K562 (cell line): ENCODE measurements at regions not wholly inside any gene's neighbourhood (a gene's known extent, or its start where the extent isn't known, plus 50 kb on each side); places are given as distances from the start of the nearest gene placed in this dataset.

ENCODE experiments used
- ATF3 ChIP-seq, 2 experiments: fragments of 450-650 bp in 1 of 2; sonication (generic) in 1 of 2; formaldehyde crosslinking in 1 of 2; IDR thresholded peaks in 1 of 2; conservative IDR thresholded peaks in 1 of 2; 2 replicates each; pipeline versions ENCODE4 v1.6.1 to v1.8.1; 2016 to 2023; ENCODE audit warnings: mild to moderate bottlenecking in 2 of 2, moderate library complexity in 2 of 2, inconsistent platforms in 1 of 2, missing genetic modification reagents in 1 of 2
- CTCF ChIP-seq, 3 experiments: IDR thresholded peaks in 2 of 3; conservative IDR thresholded peaks in 1 of 3; 2 replicates each; pipeline ENCODE4 v1.5.1; 2011 to 2012; ENCODE audit warnings: low read length in 3 of 3, mild to moderate bottlenecking in 3 of 3, control low read depth in 2 of 3, improper control_type of control experiment in 1 of 3, inconsistent platforms in 1 of 3, low read depth in 1 of 3, mixed read lengths in 1 of 3, moderate library complexity in 1 of 3; ENCODE audit not compliant: insufficient read depth in 2 of 3
- FOSL1 ChIP-seq: fragments of 200-800 bp; sonication (Bioruptor generic); conservative IDR thresholded peaks from 2 replicates; pipeline ENCODE4 v1.6.1; 2016; ENCODE audit warnings: missing genetic modification characterization, missing compliant biosample characterization
- MAZ ChIP-seq, 2 experiments: fragments of 450-650 bp in 1 of 2; sonication (generic) in 1 of 2; formaldehyde crosslinking; IDR thresholded peaks in 1 of 2; conservative IDR thresholded peaks in 1 of 2; 2 replicates each; pipeline versions ENCODE4 v1.4.0 to v1.5.0; 2020; ENCODE audit warnings: mild to moderate bottlenecking in 1 of 2, missing genetic modification reagents in 1 of 2
- NFE2 ChIP-seq: IDR thresholded peaks from 2 replicates; pipeline ENCODE4 v1.6.1; 2014; ENCODE audit warnings: antibody characterized with exemption, low read depth
- NR4A1 ChIP-seq, 2 experiments: fragments of 250-450 bp in 1 of 2; fragments of 450-650 bp in 1 of 2; sonication (Bioruptor Pico) in 1 of 2; IDR thresholded peaks; 2 replicates each; pipeline versions ENCODE4 v1.4.0 to v1.6.1; 2016 to 2020; ENCODE audit warnings: mild to moderate bottlenecking in 2 of 2, missing compliant biosample characterization in 1 of 2, missing genetic modification characterization in 1 of 2, moderate library complexity in 1 of 2
- PATZ1 ChIP-seq: fragments of 250-450 bp; sonication (Bioruptor Pico); IDR thresholded peaks from 2 replicates; pipeline ENCODE4 v1.5.0; 2020; ENCODE audit warnings: mild to moderate bottlenecking, borderline replicate concordance
- PHF8 ChIP-seq: fragments of 200-600 bp; sonication (generic); IDR thresholded peaks from 2 replicates; pipeline ENCODE4 v1.6.1; 2012; ENCODE audit warnings: mixed run types, mild to moderate bottlenecking, inconsistent platforms, low read length, moderate library complexity, borderline replicate concordance
- POLR2A ChIP-seq: fragments of 450-650 bp; conservative IDR thresholded peaks from 2 replicates; pipeline ENCODE4 v1.6.1; 2016
- ZNF311 ChIP-seq: fragments of 250-450 bp; sonication (Bioruptor Pico); IDR thresholded peaks from 2 replicates; pipeline ENCODE4 v1.4.0; 2020; ENCODE audit warnings: mild to moderate bottlenecking, moderate library complexity

- TF ChIP-seq PATZ1 (CRISPR knock-in tag) (no peak), ATF3 (IDR thresholded peaks at IDR 0.05) (no peak), ATF3 (CRISPR knock-in tag; conservative IDR thresholded peaks at IDR 0.05) (no peak), FOSL1 (tag) (no peak), ZNF311 (no peak), NR4A1 (CRISPR knock-in tag; IDR thresholded peaks at IDR 0.05) (no peak), NR4A1 (tag; IDR thresholded peaks at IDR 0.05) (no peak), NFE2 (no peak), CTCF (IDR thresholded peaks at IDR 0.05 in 2 of 3, conservative IDR thresholded peaks at IDR 0.05 in 1 of 3; ENCODE audit: insufficient read depth in 2 of 3, low read depth in 1 of 3, low read length in 3 of 3) (no peak), POLR2A (no peak), MAZ (CRISPR knock-in tag; conservative IDR thresholded peaks at IDR 0.05 in 1 of 2, IDR thresholded peaks at IDR 0.05 in 1 of 2) (no peak), PHF8 (no peak)
These were observed 348.5 kb upstream of the MDGA2 start for GRCh38 chr14:48023881-48024280.
